GM12878 (cell line): ENCODE measurements at regions not wholly inside any gene's neighbourhood (a gene's known extent, or its start where the extent isn't known, plus 50 kb on each side); places are given as distances from the start of the nearest gene placed in this dataset.

Source experiments
- ATAC-seq: fragments of 200-7000 bp; cut with Tn5 transposase; 3 replicates; pipeline ENCODE4 v1.9.1; 2020; ENCODE audit warnings: mild to moderate bottlenecking, moderate library complexity
- BruUV-seq: library from RNA; stranded (reverse); fragments of 400-500 nt; replicated peaks from 2 replicates; lab custom pipeline; 2021; lab: Mats Ljungman, UMichigan
- CTCF ChIA-PET: fragments of 300-600 bp; sonication (Branson Sonifier 250); formaldehyde crosslinking; extraction: SDS; loops from one replicate; lab custom pipeline; 2021; ENCODE audit warnings: inconsistent platforms; lab: Yijun Ruan, JAX
- POLR2A ChIA-PET: fragments of 350-600 bp; formaldehyde crosslinking; extraction: SDS; loops from one replicate; lab custom pipeline; 2021; ENCODE audit warnings: inconsistent platforms; lab: Charles Lee
- RAD21 ChIA-PET: fragments of 300-600 bp; sonication (Branson Sonifier 250); formaldehyde crosslinking; loops from one replicate; lab custom pipeline; 2023; ENCODE audit warnings: antibody characterized with exemption; ENCODE audit not compliant: unreplicated experiment; lab: Charles Lee
- SMC1A ChIA-PET: fragments of 300-600 bp; sonication (Branson Sonifier 250); formaldehyde crosslinking; loops from one replicate; lab custom pipeline; 2023; ENCODE audit not compliant: unreplicated experiment, uncharacterized antibody; lab: Charles Lee
- DNase-seq: peaks from one replicate; pipeline ENCODE4 v3.0.0-alpha.2; 2011; ENCODE audit warnings: low read depth, low spot score
- FAIRE-seq: peaks from 3 replicates; lab custom pipeline; 2011; peaks lifted over from hg19 to GRCh38; lab: Jason Lieb, UNC
- H2AFZ ChIP-seq: 2 replicates; pipeline ENCODE4 v1.6.0; 2011; ENCODE audit warnings: low read depth, low read length, control low read depth; ENCODE audit not compliant: control insufficient read depth
- H3K27ac ChIP-seq: 2 replicates; pipeline ENCODE4 v1.5.1; 2011; ENCODE audit warnings: control low read depth; ENCODE audit not compliant: control insufficient read depth, insufficient read depth
- H3K27me3 ChIP-seq, 2 experiments: replicated peaks in 1 of 2; 2 replicates each; pipeline versions ENCODE4 v1.6.0 to v1.6.1; 2011; ENCODE audit warnings: low read length in 1 of 2; ENCODE audit not compliant: control insufficient read depth in 2 of 2, insufficient read depth in 2 of 2
- H3K36me3 ChIP-seq, 2 experiments: 2 replicates each; pipeline ENCODE4 v1.5.1; 2011; ENCODE audit warnings: low read length in 1 of 2; ENCODE audit not compliant: control insufficient read depth in 2 of 2, insufficient read depth in 2 of 2
- H3K4me1 ChIP-seq: 2 replicates; pipeline ENCODE4 v1.6.1; 2011; ENCODE audit warnings: mild to moderate bottlenecking, low read length, moderate library complexity, mixed read lengths; ENCODE audit not compliant: control insufficient read depth, insufficient read depth
- H3K4me2 ChIP-seq: 2 replicates; pipeline ENCODE4 v1.6.0; 2011; ENCODE audit warnings: control low read depth; ENCODE audit not compliant: control insufficient read depth, insufficient read depth
- H3K4me3 ChIP-seq: fragments of 200-600 bp; sonication (generic); 2 replicates; pipeline ENCODE4 v1.5.1; 2016
- H3K79me2 ChIP-seq: 2 replicates; pipeline ENCODE4 v1.6.0; 2011; ENCODE audit warnings: low read length; ENCODE audit not compliant: control insufficient read depth, insufficient read depth
- H3K9ac ChIP-seq: 2 replicates; pipeline ENCODE4 v1.8.0; 2011; ENCODE audit warnings: low read length, control low read depth, mixed read lengths; ENCODE audit not compliant: control insufficient read depth, insufficient read depth
- H3K9me3 ChIP-seq: replicated peaks from 3 replicates; pipeline ENCODE4 v1.5.1; 2011; ENCODE audit warnings: mild to moderate bottlenecking, low read length; ENCODE audit not compliant: control insufficient read depth, insufficient read depth
- H4K20me1 ChIP-seq: 2 replicates; pipeline ENCODE4 v1.6.0; 2011; ENCODE audit not compliant: control insufficient read depth, insufficient read depth
- DPF2 ChIP-seq: fragments of 450-650 bp; IDR thresholded peaks from 2 replicates; pipeline ENCODE4 v1.6.1; 2017; ENCODE audit warnings: mild to moderate bottlenecking
- IRF3 ChIP-seq: fragments of 450-650 bp; IDR thresholded peaks from 2 replicates; pipeline ENCODE4 v1.6.1; 2014; ENCODE audit warnings: mild to moderate bottlenecking
- MYB ChIP-seq: fragments of 150-350 bp; IDR thresholded peaks from 2 replicates; pipeline ENCODE4 v1.6.1; 2014; ENCODE audit warnings: mild to moderate bottlenecking, low read depth, low read length, borderline replicate concordance
- RAD21 ChIP-seq: IDR thresholded peaks from 2 replicates; pipeline ENCODE4 v1.6.1; 2011; ENCODE audit warnings: mild to moderate bottlenecking, low read depth, low read length, moderate library complexity; ENCODE audit not compliant: insufficient read depth
- SIX5 ChIP-seq: IDR thresholded peaks from 2 replicates; pipeline ENCODE4 v1.6.1; 2011; ENCODE audit warnings: mild to moderate bottlenecking, low read depth, low read length, moderate library complexity; ENCODE audit not compliant: severe bottlenecking
- WGBS: methylation state at CpG from one replicate; pipeline ENCODE4 v1.1.6; 2016; ENCODE audit warnings: low lambda C conversion rate; ENCODE audit not compliant: insufficient replicate concordance, insufficient coverage; ENCODE audit errors: missing lambda C conversion rate; 5-methylcytosine and 5-hydroxymethylcytosine counted together
- in situ Hi-C: fragments of 300-500 bp; cut with MboI; formaldehyde crosslinking; loops from 9 replicates; pipeline ENCODE4 v1.14.3; 2018; ENCODE audit warnings: mixed read lengths
- intact Hi-C: fragments of 100-400 bp; cut with micrococcal nuclease; formaldehyde crosslinking; loops from one replicate; pipeline ENCODE4 v1.14.2; 2022; ENCODE audit not compliant: unreplicated experiment
- TF ChIP-seq, protein P1 (sequence below): fragments of 450-650 bp; IDR thresholded peaks from 2 replicates; pipeline ENCODE4 v1.6.1; 2017; ENCODE audit warnings: mild to moderate bottlenecking, moderate library complexity

- no peak for TF ChIP-seq IRF3
- TF ChIP-seq RAD21: no peak
Measured at GRCh38 chr17:79168486-79169055, 93.9 kb downstream of the ENGASE start (continued).

DNA sequence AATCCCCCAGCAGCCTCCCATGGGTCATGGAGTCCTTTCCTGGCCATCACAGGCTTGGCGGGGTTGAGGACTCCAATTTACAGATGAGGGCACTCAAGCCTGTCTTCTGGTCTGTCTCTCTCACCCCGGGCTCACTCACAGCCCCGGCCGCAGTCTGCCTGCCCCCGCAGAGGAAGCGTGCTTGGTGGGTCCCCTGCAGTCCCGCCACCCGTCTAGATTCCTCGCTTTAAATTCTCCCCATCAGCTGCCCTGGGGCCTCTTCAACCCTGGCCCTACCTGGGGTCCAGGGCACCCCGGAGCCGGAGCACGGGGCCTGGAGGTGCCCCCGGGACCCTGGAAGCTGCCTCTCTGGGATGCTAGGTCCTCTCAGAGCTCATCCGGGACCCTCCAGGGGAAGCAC, 92.9 kb downstream of the ENGASE start:
- in situ Hi-C loops: no loop called here
- Histone ChIP-seq H3K9ac (no peak overlapping the region), H3K27ac (no peak overlapping the region), H3K36me3 (no peaks in the 10 kb centered on the region), H3K4me2 (no peak overlapping the region), H4K20me1 (no peaks in the 10 kb centered on the region), H3K9me3 (no peaks in the 10 kb centered on the region), H2AFZ (no peak overlapping the region), H3K79me2 (no peaks in the 10 kb centered on the region), H3K27me3 (peaks cover 0 to 1% of the 10 kb centered on the region in 2 experiments; a peak in 3 of 4 replicates), H3K4me1 (no peaks in the 10 kb centered on the region), H3K4me3 (no peak overlapping the region)
- ChIA-PET RAD21 (no interaction called here), POLR2A (no interaction called here), SMC1A (no interaction called here), CTCF (no interaction called here)
- BruUV-seq: no TSS peak
- TF ChIP-seq SIX5 (no peak), DPF2 (no peak), MYB (no peak)
- TF ChIP-seq, protein P1, sequence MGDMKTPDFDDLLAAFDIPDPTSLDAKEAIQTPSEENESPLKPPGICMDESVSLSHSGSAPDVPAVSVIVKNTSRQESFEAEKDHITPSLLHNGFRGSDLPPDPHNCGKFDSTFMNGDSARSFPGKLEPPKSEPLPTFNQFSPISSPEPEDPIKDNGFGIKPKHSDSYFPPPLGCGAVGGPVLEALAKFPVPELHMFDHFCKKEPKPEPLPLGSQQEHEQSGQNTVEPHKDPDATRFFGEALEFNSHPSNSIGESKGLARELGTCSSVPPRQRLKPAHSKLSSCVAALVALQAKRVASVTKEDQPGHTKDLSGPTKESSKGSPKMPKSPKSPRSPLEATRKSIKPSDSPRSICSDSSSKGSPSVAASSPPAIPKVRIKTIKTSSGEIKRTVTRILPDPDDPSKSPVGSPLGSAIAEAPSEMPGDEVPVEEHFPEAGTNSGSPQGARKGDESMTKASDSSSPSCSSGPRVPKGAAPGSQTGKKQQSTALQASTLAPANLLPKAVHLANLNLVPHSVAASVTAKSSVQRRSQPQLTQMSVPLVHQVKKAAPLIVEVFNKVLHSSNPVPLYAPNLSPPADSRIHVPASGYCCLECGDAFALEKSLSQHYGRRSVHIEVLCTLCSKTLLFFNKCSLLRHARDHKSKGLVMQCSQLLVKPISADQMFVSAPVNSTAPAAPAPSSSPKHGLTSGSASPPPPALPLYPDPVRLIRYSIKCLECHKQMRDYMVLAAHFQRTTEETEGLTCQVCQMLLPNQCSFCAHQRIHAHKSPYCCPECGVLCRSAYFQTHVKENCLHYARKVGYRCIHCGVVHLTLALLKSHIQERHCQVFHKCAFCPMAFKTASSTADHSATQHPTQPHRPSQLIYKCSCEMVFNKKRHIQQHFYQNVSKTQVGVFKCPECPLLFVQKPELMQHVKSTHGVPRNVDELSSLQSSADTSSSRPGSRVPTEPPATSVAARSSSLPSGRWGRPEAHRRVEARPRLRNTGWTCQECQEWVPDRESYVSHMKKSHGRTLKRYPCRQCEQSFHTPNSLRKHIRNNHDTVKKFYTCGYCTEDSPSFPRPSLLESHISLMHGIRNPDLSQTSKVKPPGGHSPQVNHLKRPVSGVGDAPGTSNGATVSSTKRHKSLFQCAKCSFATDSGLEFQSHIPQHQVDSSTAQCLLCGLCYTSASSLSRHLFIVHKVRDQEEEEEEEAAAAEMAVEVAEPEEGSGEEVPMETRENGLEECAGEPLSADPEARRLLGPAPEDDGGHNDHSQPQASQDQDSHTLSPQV: no peak
- FAIRE-seq (no peak), DNase-seq (no peak), ATAC-seq (no peak)
- WGBS: 13% methylated on average over 11 of the region's 14 CpGs
- intact Hi-C loops: no loop called here
